ENCODE measurements at regions not wholly inside any gene's neighbourhood (a gene's known extent, or its start where the extent isn't known, plus 50 kb on each side); places are given as distances from the start of the nearest gene placed in this dataset.

- POLR2A ChIA-PET: no interaction called here
- intact Hi-C loops (cut with micrococcal nuclease; ENCODE audit: unreplicated experiment): no loop called here
- TF ChIP-seq TBX2 (CRISPR knock-in tag; IDR thresholded peaks at IDR 0.05; ENCODE audit: borderline replicate concordance): no peak
- BruUV-seq (replicated peaks): no TSS peak
- H3K4me1 ChIP-seq (ENCODE audit: insufficient read depth, low read length): peaks cover 54% of the 10 kb centered on the region
- 69% methylated on average over 5 of the region's 5 CpGs for WGBS (ENCODE audit: low lambda C conversion rate)
- ATAC-seq (no peak), DNase-seq (ENCODE audit: low spot score) (no peak), FAIRE-seq (no peak)
- CTCF ChIA-PET (ENCODE audit: low intra/inter-chr PET ratio, low total read pairs): no interaction called here
- no peaks in the 10 kb centered on the region for H4K20me1 ChIP-seq (ENCODE audit: insufficient read depth, low read length)
- H3K4me2 ChIP-seq (ENCODE audit: low read depth, low read length): no peak overlapping the region
- H3K9me3 ChIP-seq (ENCODE audit: low read length): no peaks in the 10 kb centered on the region
- no peak overlapping the region for H3K27ac ChIP-seq (ENCODE audit: extremely low read length, insufficient read depth, low read length)
- H3K27me3 ChIP-seq (ENCODE audit: control insufficient read depth in 1 of 2, insufficient read depth in 2 of 2, low read length in 2 of 2): peaks cover 0 to 4% of the 10 kb centered on the region in 2 experiments; a peak in 1 of 5 replicates
- H3K36me3 ChIP-seq (replicated peaks in 1 of 2; ENCODE audit: control insufficient read depth in 1 of 2, insufficient read depth in 2 of 2, low read length in 2 of 2): no peaks in the 10 kb centered on the region
- H3K4me3 ChIP-seq (replicated peaks in 1 of 3; ENCODE audit: insufficient read depth in 1 of 3, low read depth in 2 of 3, low read length in 3 of 3): no peak overlapping the region
- H3K9ac ChIP-seq (ENCODE audit: insufficient read depth, low read depth, low read length): no peak overlapping the region
- no peaks in the 10 kb centered on the region for H3K79me2 ChIP-seq (ENCODE audit: insufficient read depth, low read length)
- in situ Hi-C loops (cut with HindIII; ENCODE audit: extremely low pct_ligation_motif_present, low pct_unique_long_range_greater_than_20kb): no loop called here
- no peak overlapping the region for H2AFZ ChIP-seq (ENCODE audit: low read length)
Measured at GRCh38 chr22:23503142-23503541, 76.9 kb downstream of the IGLL1 start.

DNA sequence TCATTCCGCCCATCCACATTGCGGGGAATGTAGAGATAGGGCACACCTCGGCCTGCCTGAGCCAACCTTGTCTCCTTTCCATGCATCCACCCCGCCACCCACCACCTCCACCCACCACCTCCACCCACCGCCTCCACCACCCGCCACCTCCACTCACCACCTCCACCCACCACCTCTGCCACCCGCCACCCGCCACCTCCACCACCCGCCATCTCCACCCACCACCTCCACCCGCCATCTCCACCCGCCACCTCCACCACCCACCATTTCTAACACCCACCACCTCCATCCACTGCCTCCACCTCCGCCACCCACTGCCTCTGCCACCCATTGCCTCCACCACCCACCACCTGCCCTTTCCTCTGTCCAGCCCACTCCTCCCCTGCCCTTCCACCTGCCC, 78.4 kb downstream of the IGLL1 start:
- H3K36me3 ChIP-seq (replicated peaks in 1 of 2; ENCODE audit: control insufficient read depth in 1 of 2, insufficient read depth in 2 of 2, low read length in 2 of 2): no peaks in the 10 kb centered on the region
- H3K79me2 ChIP-seq (ENCODE audit: insufficient read depth, low read length): no peaks in the 10 kb centered on the region
- no peak overlapping the region for H3K27ac ChIP-seq (ENCODE audit: extremely low read length, insufficient read depth, low read length)
- no peak for TF ChIP-seq JUNB (CRISPR knock-in tag; IDR thresholded peaks at IDR 0.05; ENCODE audit: borderline replicate concordance)
- TF ChIP-seq ZSCAN25 (CRISPR knock-in tag; IDR thresholded peaks at IDR 0.05): no peak
- TF ChIP-seq ZBTB34 (CRISPR knock-in tag; IDR thresholded peaks at IDR 0.05): no peak
- WGBS (ENCODE audit: low lambda C conversion rate): 80% methylated on average over 9 of the region's 12 CpGs
- in situ Hi-C loops (cut with HindIII; ENCODE audit: extremely low pct_ligation_motif_present, low pct_unique_long_range_greater_than_20kb): no loop called here
- ChIA-PET CTCF (ENCODE audit: low intra/inter-chr PET ratio, low total read pairs) (no interaction called here), POLR2A (no interaction called here)
- no peak for DNase-seq (ENCODE audit: low spot score)
- no peak for FAIRE-seq
- peaks cover 0 to 12% of the 10 kb centered on the region in 2 experiments; a peak in 1 of 5 replicates for H3K27me3 ChIP-seq (ENCODE audit: control insufficient read depth in 1 of 2, insufficient read depth in 2 of 2, low read length in 2 of 2)
- H3K4me3 ChIP-seq (replicated peaks in 1 of 3; ENCODE audit: insufficient read depth in 1 of 3, low read depth in 2 of 3, low read length in 3 of 3): no peak overlapping the region
- no peaks in the 10 kb centered on the region for H4K20me1 ChIP-seq (ENCODE audit: insufficient read depth, low read length)
- BruUV-seq (replicated peaks): no TSS peak
- H3K9ac ChIP-seq (ENCODE audit: insufficient read depth, low read depth, low read length): no peak overlapping the region
- no peak overlapping the region for H2AFZ ChIP-seq (ENCODE audit: low read length)
- H3K4me2 ChIP-seq (ENCODE audit: low read depth, low read length): no peak overlapping the region
- H3K4me1 ChIP-seq (ENCODE audit: insufficient read depth, low read length): peaks cover 50% of the 10 kb centered on the region
- intact Hi-C loops (cut with micrococcal nuclease; ENCODE audit: unreplicated experiment): no loop called here
- no peak for ATAC-seq
- H3K9me3 ChIP-seq (ENCODE audit: low read length): no peaks in the 10 kb centered on the region
